HG02981 (cell line): ENCODE measurements at regions not wholly inside any gene's neighbourhood (a gene's known extent, or its start where the extent isn't known, plus 50 kb on each side); places are given as distances from the start of the nearest gene placed in this dataset.
"Not testable (repeated sequence)": the region's sequence is repeated elsewhere in the genome, so short reads cannot be mapped to it uniquely, and the experiment has no call there.

ENCODE experiments used
- ATAC-seq: cut with Tn5 transposase; IDR thresholded peaks from one replicate; pipeline ENCODE4 v1.9.1; 2021; ENCODE audit warnings: mild to moderate bottlenecking, moderate library complexity; ENCODE audit not compliant: unreplicated experiment

DNA sequence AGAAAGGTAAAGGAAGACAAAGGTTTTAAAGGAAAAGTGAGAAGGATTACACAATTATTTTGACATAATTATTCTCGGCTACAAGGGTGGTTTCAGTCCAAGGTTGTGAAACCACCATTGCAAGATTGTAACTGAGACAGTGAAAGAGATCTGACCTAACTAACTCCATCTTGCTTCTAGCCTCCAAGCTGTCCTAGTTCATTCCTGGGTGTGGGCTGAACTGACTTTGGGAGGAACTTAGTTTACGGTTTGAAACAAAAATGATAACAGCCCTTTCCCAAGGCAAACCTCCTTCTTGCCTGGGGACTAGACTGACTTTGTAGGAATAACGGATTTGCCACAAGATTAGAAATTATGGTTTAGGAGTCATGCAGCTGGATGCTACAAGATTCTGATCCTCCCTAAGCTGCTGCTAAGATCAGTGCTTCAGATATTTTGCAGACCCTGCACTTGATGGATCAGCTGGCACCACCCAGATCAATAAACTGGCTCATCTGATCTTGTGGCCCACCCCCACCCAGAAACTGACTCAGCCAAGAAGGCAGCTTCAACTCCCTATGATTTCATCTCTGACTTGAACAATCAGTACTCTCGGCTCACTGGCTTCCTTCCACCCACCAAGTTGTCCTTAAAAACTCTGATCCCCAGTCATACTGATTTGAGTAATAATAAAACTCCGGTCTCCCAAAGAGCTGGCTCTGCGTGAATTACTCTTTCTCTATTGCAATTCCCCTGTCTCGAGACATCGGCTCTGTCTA lies 57.7 kb upstream of the AADACL2 start:
- no peak for ATAC-seq

GRCh38 chr3:151673974-151674373 lies 59.8 kb upstream of the AADACL2 start:
- no peak for ATAC-seq

GRCh38 chr3:151667762-151668161 lies 66.0 kb upstream of the AADACL2 start:
- ATAC-seq, result not testable (repeated sequence)

GRCh38 chr3:151660885-151661284 lies 72.8 kb upstream of the AADACL2 start:
- no peak for ATAC-seq

DNA sequence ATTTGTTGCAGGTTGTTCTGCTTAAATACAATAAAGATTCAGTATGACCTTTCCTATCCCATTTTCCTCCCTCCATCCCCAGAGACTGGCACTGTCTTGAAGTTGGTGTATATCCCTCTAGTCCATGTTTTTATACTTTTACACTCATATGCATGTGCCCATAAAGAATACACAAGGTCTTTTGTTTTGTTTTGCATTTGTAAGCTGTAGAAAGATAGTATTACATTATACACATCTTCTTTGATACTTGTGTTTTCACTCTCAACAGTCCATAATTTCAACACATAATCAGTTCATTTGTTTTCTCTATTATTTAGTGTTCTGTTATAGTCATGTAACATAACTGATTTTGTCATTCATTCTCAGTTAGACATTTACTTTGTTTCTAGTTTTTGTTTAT lies 88.7 kb upstream of the AADACL2 start:
- no peak for ATAC-seq

- ATAC-seq, result no peak
Measured at GRCh38 chr3:151644020-151644620, 89.6 kb upstream of the AADACL2 start.

GRCh38 chr3:151639418-151639740 lies 94.3 kb upstream of the AADACL2 start:
- ATAC-seq, result no peak

GRCh38 chr3:151638555-151639417 lies 94.9 kb upstream of the AADACL2 start:
- ATAC-seq, result no peak

- ATAC-seq, result no peak
Measured at GRCh38 chr3:151635905-151636304, 97.8 kb upstream of the AADACL2 start.

DNA sequence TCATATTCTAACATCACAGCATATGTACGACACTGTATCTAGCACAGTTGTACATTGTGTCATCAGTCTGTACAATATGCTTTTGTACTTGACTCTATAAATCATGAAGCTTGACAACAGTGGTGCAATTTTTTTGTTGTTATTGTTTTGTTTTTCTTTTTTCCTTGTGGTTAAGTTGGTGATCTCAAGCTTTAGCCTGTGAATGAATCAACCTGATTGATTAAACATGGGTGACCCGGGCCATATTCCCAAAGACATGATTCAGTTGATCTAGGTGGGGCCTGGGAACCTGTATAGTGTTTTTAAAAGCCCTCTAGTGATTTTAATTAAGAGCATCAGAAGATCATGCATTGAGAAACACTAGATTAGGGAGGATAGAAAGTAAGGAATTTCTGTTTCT lies 101.8 kb upstream of the AADACL2 start:
- no peak for ATAC-seq

GRCh38 chr3:151630938-151631441 lies 102.7 kb upstream of the AADACL2 start:
- no peak for ATAC-seq

DNA sequence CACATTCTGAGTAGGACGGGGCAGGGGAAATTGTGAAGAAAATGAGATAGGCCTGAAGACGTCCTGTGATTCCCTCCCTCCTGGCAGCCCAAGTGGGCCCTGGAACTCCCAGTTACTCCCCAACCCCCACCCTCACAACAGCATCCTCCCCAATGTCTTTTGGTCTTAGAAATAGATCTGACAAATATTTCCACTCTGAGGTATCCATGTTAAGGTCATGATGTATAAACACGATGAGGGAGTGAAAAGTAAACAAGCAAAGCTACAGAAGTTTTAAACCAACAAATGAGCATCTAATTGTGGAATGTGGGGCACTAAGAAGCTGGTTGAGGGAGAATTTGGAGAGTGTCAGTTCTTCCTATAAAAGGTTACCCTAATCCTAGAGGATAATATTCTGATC lies 103.7 kb upstream of the AADACL2 start:
- no peak for ATAC-seq

- no peak for ATAC-seq
Measured at GRCh38 chr3:151625586-151625985, 108.1 kb upstream of the AADACL2 start.

DNA sequence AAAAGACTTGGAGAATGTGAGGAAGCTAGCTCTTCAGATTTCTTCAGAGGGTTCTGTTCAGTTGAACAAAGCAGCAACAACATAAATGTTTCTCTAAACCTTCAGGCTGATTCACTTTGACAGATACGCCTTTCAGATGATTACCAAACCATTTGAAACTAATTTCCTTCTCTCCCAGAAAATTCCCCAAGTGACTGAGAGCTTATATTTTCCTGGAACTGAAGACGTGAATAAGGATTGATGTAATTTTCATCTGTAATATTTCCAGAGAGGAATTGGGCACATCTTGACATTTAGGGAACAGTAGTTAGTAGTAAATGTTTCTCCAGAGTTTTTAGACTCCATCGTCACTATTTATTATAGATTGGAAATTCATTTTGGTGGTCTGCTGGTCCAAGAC lies 108.6 kb upstream of the AADACL2 start:
- no peak for ATAC-seq

- ATAC-seq, result no peak
Measured at GRCh38 chr3:151620071-151620470, 113.7 kb upstream of the AADACL2 start.

GRCh38 chr3:151615464-151615863 lies 118.3 kb upstream of the AADACL2 start:
- ATAC-seq, result no peak

DNA sequence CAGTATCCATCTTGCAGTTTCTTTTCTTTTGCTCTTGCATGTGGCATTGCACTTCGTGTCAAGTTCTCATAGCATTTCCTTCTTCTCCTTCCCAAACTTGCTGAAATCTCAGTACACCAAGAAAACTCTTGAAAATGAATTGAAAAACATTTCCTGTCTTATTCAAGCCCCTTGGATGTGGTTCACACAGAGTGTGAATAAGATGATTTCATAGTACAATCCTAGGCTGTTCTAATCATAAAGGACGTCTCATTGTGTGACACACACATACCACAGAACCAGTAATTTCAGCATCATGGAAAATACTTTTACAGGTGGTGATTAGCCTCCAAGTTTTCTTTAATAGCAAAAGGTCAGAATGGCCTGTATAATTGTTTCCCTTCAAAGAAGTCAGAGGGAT lies 121.6 kb upstream of the AADACL2 start:
- ATAC-seq, result no peak

DNA sequence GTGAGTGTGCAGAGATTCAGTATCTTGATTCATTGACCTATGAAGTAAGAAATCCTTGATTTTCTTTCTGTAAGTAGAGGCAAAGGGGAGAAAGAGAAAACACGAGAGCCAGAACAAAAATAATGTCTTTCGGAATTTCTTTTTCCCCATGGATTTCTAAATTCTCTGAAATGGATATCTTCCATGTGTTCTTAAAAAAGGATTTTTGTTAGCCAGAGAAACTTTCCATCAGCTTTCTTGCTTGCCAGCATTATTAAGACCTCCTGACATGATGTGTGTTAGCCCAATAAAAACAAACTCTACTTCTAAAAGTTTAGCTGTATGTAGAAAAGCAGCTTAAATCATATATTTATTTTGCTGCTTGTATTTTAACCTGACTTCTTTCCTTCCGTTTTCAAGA lies 122.3 kb upstream of the AADACL2 start:
- no peak for ATAC-seq

DNA sequence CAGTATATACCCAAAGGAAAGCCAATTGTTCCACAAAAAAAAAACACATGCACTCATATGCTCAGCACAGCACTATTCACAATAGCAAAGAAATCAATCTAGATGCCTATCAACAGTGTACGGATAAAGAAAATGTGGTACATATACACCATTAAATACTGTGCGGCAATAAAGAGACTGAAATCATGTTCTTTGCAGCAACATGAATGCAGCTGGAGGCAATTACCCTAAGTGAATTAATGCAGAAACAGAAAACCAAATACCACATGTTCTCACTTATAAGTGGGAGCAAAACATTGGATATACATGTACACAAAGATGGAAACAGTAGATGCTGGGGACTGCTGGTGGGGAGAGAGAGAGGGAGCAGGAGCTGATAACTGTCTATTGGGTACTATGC lies 124.2 kb upstream of the AADACL2 start:
- ATAC-seq, result no peak

GRCh38 chr3:151604891-151605290 lies 128.8 kb upstream of the AADACL2 start:
- no peak for ATAC-seq

DNA sequence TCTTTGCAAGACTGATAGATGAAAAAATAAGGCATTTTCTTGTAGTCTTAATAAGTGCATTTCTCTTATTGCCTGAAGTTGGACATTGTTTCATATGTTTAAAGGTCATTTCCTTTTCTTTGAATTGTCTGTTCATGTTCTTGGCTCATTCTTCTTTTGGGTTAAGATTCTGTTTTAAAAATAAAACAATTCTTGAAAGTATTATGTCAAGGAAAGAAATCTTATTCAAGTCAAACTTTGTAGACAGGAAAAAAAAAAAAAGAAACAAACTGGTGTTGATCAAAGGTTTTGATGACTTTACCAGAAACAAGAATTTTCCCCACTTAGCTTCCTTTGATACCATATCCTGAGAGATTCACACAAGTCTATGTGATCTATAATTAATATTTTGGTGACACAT lies 132.9 kb upstream of the AADACL2 start:
- no peak for ATAC-seq
